A549 (cell line): ENCODE measurements at regions not wholly inside any gene's neighbourhood (a gene's known extent, or its start where the extent isn't known, plus 50 kb on each side); places are given as distances from the start of the nearest gene placed in this dataset.
"Not testable (repeated sequence)": the region's sequence is repeated elsewhere in the genome, so short reads cannot be mapped to it uniquely, and the experiment has no call there.

Experiments
- ATAC-seq, 2 experiments: fragments of 200-7000 bp in 1 of 2; fragments of >200 bp in 1 of 2; cut with Nextera tagmentation in 1 of 2; cut with Tn5 transposase in 1 of 2; 3 replicates each; pipeline versions ENCODE4 v1.8.0 to v1.9.1; 2018 to 2020; ENCODE audit warnings: mild to moderate bottlenecking in 1 of 2, moderate library complexity in 1 of 2
- CTCF ChIA-PET: fragments of 300-600 bp; sonication (Branson Sonifier 250); formaldehyde crosslinking; extraction: SDS; loops from one replicate; lab custom pipeline; 2021; ENCODE audit warnings: antibody characterized with exemption, inconsistent platforms; lab: Yijun Ruan, JAX
- POLR2A ChIA-PET: fragments of 350-600 bp; formaldehyde crosslinking; extraction: SDS; loops from one replicate; lab custom pipeline; 2021; ENCODE audit warnings: antibody characterized with exemption, inconsistent platforms; lab: Yijun Ruan, JAX
- DNase-seq, 2 experiments: peaks; one replicate each; pipeline versions ENCODE4 v3.0.0 to v3.0.0-alpha.2; 2011 to 2016; ENCODE audit warnings: low read depth in 1 of 2, low spot score in 1 of 2
- FAIRE-seq: peaks from 2 replicates; lab custom pipeline; 2011; peaks lifted over from hg19 to GRCh38; lab: Jason Lieb, UNC
- H3K27ac ChIP-seq, 2 experiments: fragments of >200 bp; sonication (Bioruptor Twin); formaldehyde crosslinking; 3 replicates each; pipeline ENCODE4 v1.5.1; 2016 to 2017
- H3K4me1 ChIP-seq: fragments of >200 bp; sonication (Bioruptor Twin); formaldehyde crosslinking; 3 replicates; pipeline ENCODE4 v1.6.1; 2016
- H3K4me2 ChIP-seq: fragments of >200 bp; sonication (Bioruptor Twin); formaldehyde crosslinking; 3 replicates; pipeline ENCODE4 v1.6.1; 2016
- H3K4me3 ChIP-seq: fragments of >200 bp; sonication (Bioruptor Twin); formaldehyde crosslinking; 3 replicates; pipeline ENCODE4 v1.5.1; 2016
- H3K9me3 ChIP-seq: fragments of >200 bp; sonication (Bioruptor Twin); formaldehyde crosslinking; 3 replicates; pipeline ENCODE4 v1.6.1; 2016
- CBX2 ChIP-seq: fragments of 200-600 bp; sonication (generic); IDR thresholded peaks from 2 replicates; pipeline ENCODE4 v1.6.1; 2016; ENCODE audit warnings: low read depth, mild to moderate bottlenecking, borderline replicate concordance
- CBX8 ChIP-seq: fragments of 200-600 bp; sonication (generic); IDR thresholded peaks from 2 replicates; pipeline ENCODE4 v1.6.1; 2016
- CEBPB ChIP-seq, 2 experiments: fragments of >200 bp in 1 of 2; sonication (Bioruptor Twin) in 1 of 2; formaldehyde crosslinking in 1 of 2; IDR thresholded peaks; 2 replicates each; pipeline ENCODE4 v1.6.1; 2012 to 2016
- CHD4 ChIP-seq: fragments of 200-600 bp; sonication (generic); IDR thresholded peaks from 2 replicates; pipeline ENCODE4 v1.6.1; 2016; ENCODE audit warnings: antibody characterized with exemption, mild to moderate bottlenecking, borderline replicate concordance
- FOSB ChIP-seq: fragments of 250-450 bp; sonication (Bioruptor Pico); IDR thresholded peaks from 2 replicates; pipeline ENCODE4 v1.5.0; 2020; ENCODE audit warnings: mild to moderate bottlenecking, moderate library complexity
- HMGXB4 ChIP-seq: fragments of 250-450 bp; sonication (Bioruptor Pico); IDR thresholded peaks from 2 replicates; pipeline ENCODE4 v1.5.0; 2021; ENCODE audit warnings: mild to moderate bottlenecking, moderate library complexity, borderline replicate concordance
- HOXB5 ChIP-seq: fragments of 250-450 bp; sonication (Bioruptor Pico); IDR thresholded peaks from 2 replicates; pipeline ENCODE4 v1.5.0; 2020; ENCODE audit warnings: mild to moderate bottlenecking, moderate library complexity
- JUNB ChIP-seq: fragments of >200 bp; sonication (Bioruptor Twin); formaldehyde crosslinking; IDR thresholded peaks from 2 replicates; pipeline ENCODE4 v1.6.1; 2016
- POLR2AphosphoS2 ChIP-seq: conservative IDR thresholded peaks from 2 replicates; pipeline ENCODE4 v1.6.1; 2012; ENCODE audit warnings: low read length, improper control_type of control experiment, inconsistent platforms
- RCOR1 ChIP-seq: fragments of 150-350 bp; IDR thresholded peaks from 2 replicates; pipeline ENCODE4 v1.6.1; 2014; ENCODE audit warnings: antibody characterized with exemption, low read length, low read depth
- RNF2 ChIP-seq: fragments of 200-600 bp; sonication (generic); IDR thresholded peaks from 2 replicates; pipeline ENCODE4 v1.6.1; 2016; ENCODE audit warnings: low read depth, mild to moderate bottlenecking, antibody characterized with exemption, moderate library complexity, borderline replicate concordance
- USF2 ChIP-seq: fragments of 450-650 bp; IDR thresholded peaks from 2 replicates; pipeline ENCODE4 v1.6.1; 2014; ENCODE audit warnings: antibody characterized with exemption
- ZC3H11A ChIP-seq: fragments of 450-650 bp; IDR thresholded peaks from 2 replicates; pipeline ENCODE4 v1.6.1; 2014; ENCODE audit warnings: antibody characterized with exemption, mild to moderate bottlenecking
- ZNF302 ChIP-seq: fragments of 250-450 bp; sonication (Bioruptor Pico); IDR thresholded peaks from 2 replicates; pipeline ENCODE4 v1.9.0; 2021; ENCODE audit warnings: inconsistent platforms, mild to moderate bottlenecking, moderate library complexity
- ZSCAN20 ChIP-seq: fragments of 250-450 bp; sonication (Bioruptor Pico); IDR thresholded peaks from 2 replicates; pipeline ENCODE4 v1.8.0; 2022; ENCODE audit warnings: mild to moderate bottlenecking, moderate library complexity
- WGBS: methylation state at CpG from one replicate; pipeline ENCODE4 v1.1.6; 2017; ENCODE audit errors: missing lambda C conversion rate; 5-methylcytosine and 5-hydroxymethylcytosine counted together
- TF ChIP-seq, protein P1 (sequence below): fragments of >200 bp; sonication (Bioruptor Twin); formaldehyde crosslinking; IDR thresholded peaks from 3 replicates; pipeline ENCODE4 v1.6.1; 2016

GRCh38 chr3:35473956-35474355 is 165.4 kb upstream of the ARPP21 start:
- WGBS = 7% methylated on average over 1 of the region's 1 CpG

DNA sequence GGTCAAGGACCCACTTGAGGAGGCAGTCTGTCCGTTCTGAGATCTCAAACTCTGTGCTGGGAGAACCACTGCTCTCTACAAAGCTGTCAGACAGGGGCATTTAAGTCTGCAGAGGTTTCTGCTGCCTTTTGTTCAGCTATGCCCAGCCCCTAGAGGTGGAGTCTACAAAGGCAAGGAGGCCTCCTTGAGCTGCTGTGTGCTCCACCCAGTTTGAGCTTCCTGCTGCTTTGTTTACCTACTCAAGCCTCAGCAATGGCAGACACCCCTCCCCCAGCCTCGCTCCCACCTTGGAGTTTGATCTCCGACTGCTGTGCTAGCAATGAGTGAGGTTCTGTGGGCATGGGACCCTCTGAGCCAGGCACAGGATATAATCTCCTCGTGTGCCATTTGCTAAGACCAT is 156.8 kb upstream of the ARPP21 start:
- POLR2A ChIA-PET, ATAC-seq, H3K4me3 ChIP-seq, H3K9me3 ChIP-seq, DNase-seq, H3K4me2 ChIP-seq, FAIRE-seq, H3K4me1 ChIP-seq, H3K27ac ChIP-seq: not testable (repeated sequence)
- WGBS = 13% methylated on average over 4 of the region's 4 CpGs
- CTCF ChIA-PET = interaction anchor here (0.6 kb wide), 1 partner anchor 430 kb away, joined by 3 read pairs; no protein-coding TSS in a partner anchor

More at GRCh38 chr3:35473956-35474355, 165.4 kb upstream of the ARPP21 start:
- no peak overlapping the region for H3K4me2 ChIP-seq
- H3K9me3 ChIP-seq = no peaks in the 10 kb centered on the region; the same call in 2 of the 3 replicates
- CTCF ChIA-PET = no interaction called here
- H3K27ac ChIP-seq = no peak overlapping the region
- no peaks in the 10 kb centered on the region for H3K4me1 ChIP-seq
- FAIRE-seq (no peak), ATAC-seq (no peak)
- POLR2A ChIA-PET = no interaction called here
- H3K4me3 ChIP-seq = no peak overlapping the region
- TF ChIP-seq HOXB5 (CRISPR knock-in tag) (no peak), CHD4 (no peak), USF2 (no peak), POLR2AphosphoS2 (no peak), RNF2 (no peak), CBX2 (no peak), HMGXB4 (no peak), RCOR1 (no peak), FOSB (no peak), ZSCAN20 (CRISPR knock-in tag) (no peak)
- TF ChIP-seq, protein P1, sequence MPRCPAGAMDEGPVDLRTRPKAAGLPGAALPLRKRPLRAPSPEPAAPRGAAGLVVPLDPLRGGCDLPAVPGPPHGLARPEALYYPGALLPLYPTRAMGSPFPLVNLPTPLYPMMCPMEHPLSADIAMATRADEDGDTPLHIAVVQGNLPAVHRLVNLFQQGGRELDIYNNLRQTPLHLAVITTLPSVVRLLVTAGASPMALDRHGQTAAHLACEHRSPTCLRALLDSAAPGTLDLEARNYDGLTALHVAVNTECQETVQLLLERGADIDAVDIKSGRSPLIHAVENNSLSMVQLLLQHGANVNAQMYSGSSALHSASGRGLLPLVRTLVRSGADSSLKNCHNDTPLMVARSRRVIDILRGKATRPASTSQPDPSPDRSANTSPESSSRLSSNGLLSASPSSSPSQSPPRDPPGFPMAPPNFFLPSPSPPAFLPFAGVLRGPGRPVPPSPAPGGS = no peak
- TF ChIP-seq, all 56 proteins: peak for 0
- DNase-seq = no peak

GRCh38 chr3:35483131-35483530 is 156.2 kb upstream of the ARPP21 start:
- WGBS = 29% methylated on average over 3 of the region's 3 CpGs
- DNase-seq = no peak
- FAIRE-seq = no peak
- no peaks in the 10 kb centered on the region for H3K9me3 ChIP-seq
- H3K27ac ChIP-seq = no peak overlapping the region
- no peak overlapping the region for H3K4me2 ChIP-seq
- no peak for TF ChIP-seq RCOR1
- no peak for TF ChIP-seq CBX8
- TF ChIP-seq ZC3H11A = no peak
- no peak for TF ChIP-seq ZNF302 (CRISPR knock-in tag)
- TF ChIP-seq JUNB = no peak
- TF ChIP-seq CEBPB (IDR thresholded peaks at IDR 0.05) = no peak
- no peak overlapping the region for H3K4me3 ChIP-seq
- ChIA-PET CTCF (interaction anchor here (0.6 kb wide), 1 partner anchor 429 kb away, joined by 3 read pairs; no protein-coding TSS in a partner anchor), POLR2A (no interaction called here)
- H3K4me1 ChIP-seq = no peaks in the 10 kb centered on the region
- ATAC-seq = no peak
